COLO668 (cell line): ENCODE measurements at regions not wholly inside any gene's neighbourhood (a gene's known extent, or its start where the extent isn't known, plus 50 kb on each side); places are given as distances from the start of the nearest gene placed in this dataset.

Experiments used
- DNase-seq: peaks from one replicate; lab custom pipeline; 2025; ENCODE audit not compliant: unreplicated experiment; lab: John Stamatoyannopoulos, UW

- DNase-seq: no peak
These were observed 59.5 kb downstream of the PTGS2 start for GRCh38 chr1:186620566-186621350.

DNA sequence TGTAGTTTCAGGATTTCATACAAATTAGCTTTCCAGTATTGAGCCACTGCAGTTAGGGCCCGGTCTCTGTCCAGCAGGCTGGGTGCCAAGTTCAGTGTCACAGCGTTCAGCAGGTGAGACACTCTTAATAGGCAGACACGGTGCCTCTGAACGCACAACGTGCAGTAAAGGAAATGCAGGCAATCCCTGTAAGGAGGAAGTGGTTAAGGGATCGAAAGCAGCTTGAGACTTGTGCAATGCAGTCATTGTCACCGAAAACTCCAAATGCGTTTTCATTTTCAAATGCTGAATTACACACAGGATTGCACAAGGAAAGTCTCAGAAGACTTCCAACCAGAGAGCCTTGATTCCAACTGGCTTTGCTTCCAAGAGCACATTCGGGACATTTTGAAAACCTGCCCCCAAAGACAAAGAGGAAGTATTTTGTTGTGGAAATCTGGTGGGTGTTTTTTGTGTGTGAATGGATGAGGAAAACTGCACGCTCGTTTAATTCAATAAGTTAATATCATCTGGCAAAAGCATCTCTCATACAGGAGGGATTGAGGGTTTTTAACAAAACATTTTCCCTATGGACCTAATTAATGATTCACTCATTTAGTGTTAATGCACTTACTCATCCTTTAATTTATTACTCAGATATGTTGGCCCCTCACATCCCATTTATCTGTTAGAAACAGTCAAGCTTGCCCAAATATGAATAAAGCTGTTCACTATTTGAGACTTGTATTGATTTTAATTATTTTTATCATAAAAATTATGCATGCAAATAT, 61.6 kb downstream of the PTGS2 start:
- no peak for DNase-seq

DNA sequence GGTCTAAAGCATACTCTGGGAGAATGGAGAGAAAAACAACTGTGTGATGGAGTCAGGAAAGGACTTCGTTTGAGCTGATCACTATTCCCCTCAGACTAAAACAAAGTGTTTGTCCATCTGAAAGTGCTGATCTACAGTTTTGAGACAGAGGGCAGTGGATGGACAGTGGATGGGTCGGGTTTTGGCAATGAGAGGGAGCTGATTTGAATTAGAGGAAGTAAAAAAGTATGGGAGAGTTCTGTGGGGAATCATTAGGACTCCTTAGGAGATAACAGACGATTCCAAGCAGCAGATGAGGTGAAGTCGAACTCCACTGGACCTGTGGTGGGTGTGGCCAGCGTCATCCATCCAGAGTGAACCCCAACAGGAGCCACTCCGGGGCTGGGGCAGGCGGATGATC, 62.3 kb downstream of the PTGS2 start:
- no peak for DNase-seq

DNA sequence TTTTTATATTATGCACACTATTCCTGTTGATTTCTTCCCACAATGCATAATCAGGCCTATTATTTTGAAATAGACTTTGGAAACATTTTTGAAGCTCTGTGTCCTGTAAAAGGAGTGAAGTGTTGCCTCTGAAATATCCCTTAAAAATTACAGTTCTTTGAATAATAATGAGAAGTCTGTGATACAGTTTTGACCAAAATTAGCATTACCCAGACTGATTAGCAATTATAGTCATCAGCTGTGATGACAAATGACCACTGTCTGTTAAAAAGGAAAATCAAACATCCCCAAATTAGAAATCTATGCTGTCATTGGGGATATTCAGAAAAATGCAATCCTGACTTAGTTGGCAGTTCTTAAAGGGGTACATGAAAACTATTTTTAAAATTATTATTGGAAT, 63.7 kb downstream of the PTGS2 start:
- no peak for DNase-seq

GRCh38 chr1:186615332-186615731, 64.9 kb downstream of the PTGS2 start:
- DNase-seq: no peak

DNA sequence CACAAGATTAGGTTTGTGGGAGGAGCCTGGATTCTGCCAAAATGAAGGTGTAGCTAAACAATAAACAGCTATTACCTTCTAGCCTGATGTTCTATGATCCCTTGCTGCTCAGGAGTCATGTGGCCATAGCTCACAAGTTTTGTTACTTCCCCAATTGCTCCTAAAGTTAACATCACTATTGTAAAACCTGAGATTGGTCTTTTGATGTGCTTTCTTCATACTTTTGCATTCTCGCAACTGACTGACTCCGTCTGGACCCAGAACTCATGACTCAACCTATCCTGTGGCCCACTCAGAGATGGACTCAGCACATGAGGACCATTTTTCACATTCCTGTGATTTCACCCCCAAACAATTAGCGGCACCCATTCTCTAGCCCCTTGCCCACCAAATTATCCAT, 69.1 kb downstream of the PTGS2 start:
- no peak for DNase-seq

GRCh38 chr1:186609183-186609582, 71.0 kb downstream of the PTGS2 start:
- DNase-seq: no peak

DNA sequence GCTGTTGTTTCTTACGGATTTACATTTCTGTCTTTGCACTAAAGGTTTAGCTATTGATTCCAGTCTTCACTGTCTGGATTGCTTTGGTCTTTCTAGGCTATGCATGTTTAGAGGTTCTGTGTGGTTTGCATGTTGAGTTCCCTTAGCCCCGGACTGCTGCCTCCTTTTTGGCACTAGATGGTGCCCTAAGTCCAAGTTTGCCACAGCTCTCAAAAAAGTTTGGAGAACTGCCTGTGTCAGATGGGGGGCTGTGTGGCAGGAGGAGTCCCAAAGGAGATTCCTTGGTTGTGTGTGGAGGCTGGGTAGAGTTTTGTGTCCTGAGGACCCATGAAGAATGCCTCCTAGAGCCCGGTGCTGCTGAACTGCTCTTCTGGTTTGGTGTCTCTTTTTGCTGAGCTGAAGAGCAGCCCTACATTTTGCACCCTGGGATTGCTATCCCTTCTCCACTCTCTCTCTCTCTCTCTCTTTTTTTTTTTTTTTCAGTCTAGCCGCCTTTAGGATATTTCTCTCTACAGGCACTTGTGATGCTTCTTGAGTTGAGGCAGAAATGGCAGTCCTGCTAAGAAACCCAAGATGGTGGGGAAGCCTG, 74.4 kb downstream of the PTGS2 start:
- no peak for DNase-seq

DNA sequence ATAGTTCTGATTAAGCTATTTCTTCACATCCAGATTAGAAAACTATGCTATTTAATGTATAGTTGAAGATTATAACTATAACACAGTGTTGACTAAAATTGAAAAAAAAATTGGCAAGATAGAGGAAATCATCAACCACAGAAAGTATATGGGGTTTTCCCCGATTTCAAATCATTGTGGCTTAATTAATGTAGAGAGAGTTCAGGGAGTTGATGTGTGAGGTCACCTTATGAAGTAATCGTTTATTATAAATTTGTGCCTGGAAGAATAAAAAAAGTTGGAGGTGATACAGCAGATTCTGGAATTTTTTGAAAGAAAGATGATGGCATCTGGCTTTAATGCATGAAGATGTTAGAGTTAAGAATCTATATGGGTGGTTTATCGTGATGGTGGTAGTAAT, 84.3 kb downstream of the PTGS2 start:
- no peak for DNase-seq

- no peak for DNase-seq
These were observed 101.8 kb downstream of the PTGS2 start for GRCh38 chr1:186578325-186579016.

DNA sequence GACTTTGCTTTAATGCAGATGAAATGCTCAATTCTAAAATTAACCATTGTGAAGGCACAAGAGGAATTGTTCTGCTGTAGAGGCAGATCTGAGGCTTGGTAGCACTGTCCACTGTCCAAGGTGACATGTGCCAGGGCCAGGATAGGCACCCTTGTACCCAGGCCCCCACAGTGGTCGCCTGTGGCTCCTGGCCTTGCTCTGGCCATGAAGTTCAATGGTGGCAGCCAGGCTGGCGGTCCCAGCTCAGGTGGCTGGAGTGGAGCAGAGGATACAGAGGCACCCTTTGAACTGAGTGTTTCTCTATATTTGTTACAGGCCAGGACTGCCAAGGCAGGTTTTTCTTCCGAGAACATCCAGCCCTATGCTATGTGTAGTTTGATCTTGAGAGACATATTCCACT, 102.6 kb downstream of the PTGS2 start:
- DNase-seq: no peak

GRCh38 chr1:186577216-186577615, 103.0 kb downstream of the PTGS2 start:
- DNase-seq: no peak

GRCh38 chr1:186575348-186575747, 104.9 kb downstream of the PTGS2 start:
- no peak for DNase-seq

DNA sequence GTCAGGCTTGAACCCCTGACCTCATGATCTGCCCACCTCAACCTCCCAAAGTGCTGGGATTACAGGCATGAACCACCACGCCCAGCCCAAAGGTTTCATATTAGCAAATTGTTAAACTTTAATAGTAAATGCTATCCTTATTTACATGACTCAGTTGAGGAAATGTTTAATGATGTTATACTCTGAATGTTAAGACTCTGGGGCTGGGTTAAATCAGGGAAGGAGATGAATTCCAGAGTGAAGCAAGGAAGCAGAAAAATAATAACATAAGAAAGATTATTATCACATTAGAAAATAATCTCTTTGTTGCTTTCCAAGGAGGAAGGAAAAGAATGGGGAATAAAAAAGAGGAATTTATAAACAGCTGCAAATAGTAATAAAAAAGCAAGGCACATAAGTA, 105.3 kb downstream of the PTGS2 start:
- no peak for DNase-seq

GRCh38 chr1:186572509-186572908, 107.7 kb downstream of the PTGS2 start:
- no peak for DNase-seq

GRCh38 chr1:186571771-186572170, 108.5 kb downstream of the PTGS2 start:
- DNase-seq: no peak

- DNase-seq: no peak
These were observed 108.9 kb upstream of the PDC start for GRCh38 chr1:186569856-186570255.

GRCh38 chr1:186568221-186568620, 107.3 kb upstream of the PDC start:
- DNase-seq: no peak

GRCh38 chr1:186566140-186566855, 105.4 kb upstream of the PDC start:
- no peak for DNase-seq

GRCh38 chr1:186564582-186564981, 103.7 kb upstream of the PDC start:
- DNase-seq: no peak

DNA sequence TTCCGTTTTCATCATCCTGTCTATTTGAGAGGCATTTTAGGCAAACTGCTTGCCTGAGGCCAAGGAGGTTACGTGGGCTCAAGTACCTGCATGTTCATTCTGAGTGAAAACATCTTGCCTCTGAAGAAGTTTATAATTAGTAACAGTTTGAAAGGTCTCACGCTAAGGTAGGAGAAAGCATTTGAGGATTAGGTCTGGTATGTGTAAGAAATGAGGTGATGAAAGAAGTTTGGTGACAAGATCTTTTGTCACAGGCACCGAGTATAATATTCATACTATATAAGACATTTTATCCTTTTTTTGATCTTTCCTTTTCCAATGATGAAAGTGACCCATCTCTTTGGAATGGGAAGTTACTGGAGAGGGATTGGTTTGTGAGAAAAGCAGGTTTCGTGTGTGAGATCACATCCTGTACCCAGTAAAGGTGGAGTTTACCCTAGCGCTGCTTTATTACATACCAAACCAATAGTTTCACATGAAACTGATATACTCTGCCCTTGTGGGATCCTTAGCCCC, 98.7 kb upstream of the PDC start:
- DNase-seq: no peak
